GM18909 (cell line): ENCODE measurements at regions not wholly inside any gene's neighbourhood (a gene's known extent, or its start where the extent isn't known, plus 50 kb on each side); places are given as distances from the start of the nearest gene placed in this dataset.
"Not testable (repeated sequence)": the region's sequence is repeated elsewhere in the genome, so short reads cannot be mapped to it uniquely, and the experiment has no call there.

Source experiments
- ATAC-seq: cut with Tn5 transposase; IDR thresholded peaks from one replicate; pipeline ENCODE4 v1.9.1; 2021; ENCODE audit warnings: mild to moderate bottlenecking; ENCODE audit not compliant: unreplicated experiment, poor library complexity

GRCh38 chrX:37075892-37076595 is 67.9 kb downstream of the FAM47C start:
- ATAC-seq = peak; percentile 59

GRCh38 chrX:37076983-37077382 is 68.8 kb downstream of the FAM47C start:
- ATAC-seq = no peak

GRCh38 chrX:37077646-37078433 is 69.7 kb downstream of the FAM47C start:
- ATAC-seq = no peak

GRCh38 chrX:37078434-37078703 is 70.2 kb downstream of the FAM47C start:
- ATAC-seq = no peak

GRCh38 chrX:37083880-37084279 is 75.7 kb downstream of the FAM47C start:
- no peak for ATAC-seq

GRCh38 chrX:37085699-37086098 is 77.5 kb downstream of the FAM47C start:
- ATAC-seq = not testable (repeated sequence)

- not testable (repeated sequence) for ATAC-seq
These were observed 78.7 kb downstream of the FAM47C start for GRCh38 chrX:37086820-37087219.

- ATAC-seq = not testable (repeated sequence)
These were observed 79.7 kb downstream of the FAM47C start for GRCh38 chrX:37087875-37088274.

GRCh38 chrX:37088778-37089177 is 80.6 kb downstream of the FAM47C start:
- ATAC-seq = not testable (repeated sequence)

- ATAC-seq = not testable (repeated sequence)
These were observed 82.0 kb downstream of the FAM47C start for GRCh38 chrX:37090142-37090541.

GRCh38 chrX:37096422-37097124 is 88.4 kb downstream of the FAM47C start:
- not testable (repeated sequence) for ATAC-seq
